Left hindlimb (tissue), 1 donor: ENCODE measurements at regions not wholly inside any gene's neighbourhood (a gene's known extent, or its start where the extent isn't known, plus 50 kb on each side); places are given as distances from the start of the nearest gene placed in this dataset.
A peak's percentile ranks its signal among the peaks of the same experiment; 100 is the strongest.

ENCODE experiments used
- DNase-seq: peaks from one replicate; pipeline ENCODE4 v3.0.0-alpha.2; 2018

DNA sequence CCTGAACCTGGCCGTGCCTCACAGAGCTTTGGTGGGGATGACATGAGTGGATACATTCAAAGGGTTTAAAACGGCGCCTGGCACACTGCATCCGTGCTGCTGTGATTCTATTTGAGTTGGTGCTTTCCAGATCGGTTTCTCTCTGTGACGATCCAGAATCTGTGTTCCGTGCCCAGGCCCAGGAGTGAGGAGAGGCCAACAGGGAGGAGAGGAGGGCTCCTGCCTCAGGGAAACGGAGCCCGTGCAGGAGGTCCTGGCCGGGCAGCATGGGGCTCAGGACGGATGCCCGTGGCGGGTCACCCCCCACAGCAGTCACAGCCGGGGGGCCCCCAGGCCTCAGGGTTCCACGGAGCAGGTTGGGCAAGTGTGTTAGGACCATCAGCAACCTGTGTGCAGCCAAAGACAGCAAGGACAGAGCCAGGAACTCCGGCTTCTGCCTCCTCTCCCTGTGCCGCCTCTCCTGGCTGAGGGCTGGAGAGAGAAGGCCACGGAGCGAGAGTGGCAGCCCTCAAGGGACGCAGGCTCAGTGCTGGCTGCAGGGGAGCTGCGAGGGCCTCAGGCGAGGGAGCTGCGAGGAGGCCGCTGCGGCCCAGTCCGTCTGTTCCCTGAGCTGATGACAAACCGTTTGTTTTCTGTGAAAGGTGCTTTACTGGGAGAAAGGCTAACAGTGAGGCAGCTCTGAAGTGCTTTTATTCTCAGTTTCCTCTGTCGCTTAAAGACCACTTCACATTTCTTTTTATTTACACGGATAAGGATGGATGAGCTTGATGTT lies 99.3 kb downstream of the METRNL start:
- no peak for DNase-seq

DNA sequence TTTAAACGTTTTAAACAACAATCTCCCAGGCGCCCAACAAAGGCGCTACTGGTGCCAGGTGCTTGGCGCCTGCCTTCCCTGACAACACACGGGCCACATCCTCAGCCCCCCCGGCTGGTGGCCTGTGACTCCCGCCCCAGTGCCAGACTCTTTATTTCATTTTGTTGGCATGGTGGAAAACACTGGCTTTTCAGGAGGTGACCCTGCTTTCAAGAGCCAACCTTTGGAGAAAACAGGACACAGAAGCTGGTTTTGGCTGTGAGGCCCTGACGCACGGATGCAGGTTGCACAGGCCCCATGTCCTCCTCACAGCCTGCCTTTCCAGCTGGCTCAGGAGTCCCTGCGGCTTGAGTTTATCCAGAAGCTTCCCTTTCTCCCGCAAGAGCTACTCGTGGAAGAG lies 100.0 kb downstream of the METRNL start:
- DNase-seq = no peak

DNA sequence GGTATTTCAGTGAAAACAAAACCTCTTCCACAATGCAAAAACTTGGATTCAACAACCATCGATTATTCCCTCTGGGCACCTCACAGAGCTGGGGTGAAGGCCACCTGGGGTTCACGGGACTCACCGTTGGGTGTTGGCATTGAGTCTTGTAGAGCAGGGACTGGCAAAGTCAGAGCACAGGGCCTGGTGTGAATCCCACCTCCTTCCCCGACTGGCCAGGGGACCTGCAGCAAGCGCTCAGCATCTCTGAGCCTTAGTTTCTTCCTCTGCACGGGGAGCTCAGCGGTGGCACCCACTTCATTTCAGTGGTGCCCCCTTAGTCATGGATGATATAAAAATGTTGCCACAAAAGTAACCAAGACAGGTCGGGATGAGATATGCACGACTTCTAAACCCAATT lies 100.4 kb downstream of the METRNL start:
- no peak for DNase-seq

DNA sequence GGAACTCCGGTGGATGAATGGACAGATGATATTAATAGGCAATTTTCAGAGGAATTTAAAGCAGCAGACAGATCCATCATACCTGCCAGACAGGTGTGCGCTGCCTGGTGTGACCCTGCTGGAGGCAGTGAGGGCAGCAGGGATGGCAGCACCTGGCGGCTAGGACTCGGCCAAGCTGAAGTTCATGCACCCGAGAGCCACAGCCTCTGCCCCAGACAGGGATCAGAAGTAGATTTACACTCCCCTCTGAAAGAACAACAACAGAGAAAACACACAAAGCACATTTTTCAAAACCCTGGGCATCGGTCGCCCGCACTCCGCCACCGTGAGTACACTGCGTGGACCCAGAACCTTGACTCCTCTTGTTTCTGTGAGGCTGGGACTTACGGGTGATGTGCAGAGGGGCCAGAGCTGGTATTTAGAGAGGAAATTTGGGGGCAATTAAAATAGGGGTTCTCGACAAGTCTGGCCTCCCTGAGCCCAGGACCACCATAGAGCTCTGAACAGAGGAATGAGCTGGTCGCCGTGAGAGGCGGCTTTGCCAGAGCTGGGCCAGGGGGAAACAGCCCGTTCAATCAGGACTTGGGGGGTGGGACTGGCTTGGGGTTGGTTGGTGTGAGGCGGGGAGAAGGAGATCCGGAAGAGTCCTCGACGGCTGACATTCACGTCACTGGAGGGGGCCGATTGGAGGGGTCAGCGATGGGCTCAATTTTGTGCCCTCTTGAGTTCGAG lies 101.0 kb downstream of the METRNL start:
- no peak for DNase-seq

DNA sequence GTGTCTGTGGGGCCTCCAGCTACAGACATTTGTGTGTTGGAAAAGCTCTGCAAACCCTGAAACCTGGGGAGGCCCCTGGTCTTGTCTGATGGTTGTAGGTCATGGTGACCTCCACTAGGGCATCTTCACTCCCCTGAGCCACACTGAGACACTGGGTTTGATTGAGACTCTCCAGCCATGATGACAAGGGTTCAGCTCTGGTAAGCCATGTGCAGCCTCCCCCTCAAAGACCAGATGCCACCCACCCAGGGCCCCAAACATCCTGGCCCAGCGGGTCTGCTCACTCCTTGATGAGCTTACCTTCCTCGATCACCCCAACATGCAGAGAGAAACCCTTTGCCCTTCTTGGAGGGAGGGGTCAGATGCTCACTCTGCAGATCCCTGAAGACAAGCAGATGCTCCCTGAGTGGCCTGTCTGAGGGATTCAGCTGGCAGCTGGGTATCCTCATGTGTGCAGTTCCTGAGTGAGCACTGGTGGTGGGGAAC lies 101.6 kb downstream of the METRNL start:
- no peak for DNase-seq

DNA sequence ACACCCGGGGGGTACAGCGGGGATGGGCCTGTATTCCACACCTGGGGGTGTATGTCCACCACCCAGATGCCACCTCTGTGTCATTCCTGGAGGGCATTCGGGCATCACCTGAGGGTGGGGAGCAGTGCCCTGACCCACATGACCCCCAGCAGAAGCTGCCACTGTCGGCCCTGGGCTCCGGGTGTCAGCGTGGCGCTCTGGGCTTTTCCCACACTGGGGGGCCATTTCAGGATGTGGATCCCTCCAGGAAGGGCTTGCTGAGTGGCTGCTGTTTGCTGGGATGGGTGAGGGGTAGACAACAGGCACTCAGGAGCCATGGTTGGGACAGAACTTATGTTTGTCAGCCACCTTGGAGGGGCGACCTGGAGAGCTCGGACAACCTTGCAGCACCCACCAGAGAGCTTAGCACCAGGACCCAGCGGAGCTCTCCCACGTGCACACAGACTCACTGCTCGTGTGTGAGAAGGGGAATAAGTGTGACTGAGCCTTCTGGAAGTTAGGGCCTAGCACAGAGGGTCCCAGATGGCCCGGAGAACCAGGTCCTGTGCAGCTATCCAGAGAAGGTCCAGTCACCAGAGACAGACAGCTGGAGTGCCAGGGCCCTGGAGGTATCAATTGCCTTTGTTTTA lies 102.7 kb downstream of the METRNL start:
- DNase-seq = no peak

DNA sequence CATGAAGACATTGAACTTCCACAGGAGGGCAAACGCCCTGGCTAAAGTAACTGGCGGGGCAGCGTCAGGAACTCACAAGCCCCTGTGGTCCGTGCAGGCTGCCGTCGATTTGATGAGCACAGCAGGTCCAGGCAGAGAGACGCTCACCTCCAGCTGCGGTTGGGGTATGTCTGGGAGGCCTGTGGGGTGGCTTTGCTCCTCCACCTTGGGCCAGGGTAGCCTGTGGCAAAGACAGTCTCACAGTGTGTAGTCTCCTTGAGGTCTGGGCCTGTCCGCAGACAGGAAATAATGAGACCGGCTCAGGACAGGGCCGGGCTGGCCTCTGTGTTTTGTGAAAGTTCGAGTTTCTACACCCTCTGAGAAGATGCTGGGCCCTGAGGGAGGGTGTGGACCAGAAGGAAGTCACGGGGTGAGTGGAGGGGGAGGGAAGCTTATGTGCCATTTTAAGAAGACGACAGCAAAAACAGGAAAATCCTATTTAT lies 103.3 kb downstream of the METRNL start:
- DNase-seq = no peak

DNA sequence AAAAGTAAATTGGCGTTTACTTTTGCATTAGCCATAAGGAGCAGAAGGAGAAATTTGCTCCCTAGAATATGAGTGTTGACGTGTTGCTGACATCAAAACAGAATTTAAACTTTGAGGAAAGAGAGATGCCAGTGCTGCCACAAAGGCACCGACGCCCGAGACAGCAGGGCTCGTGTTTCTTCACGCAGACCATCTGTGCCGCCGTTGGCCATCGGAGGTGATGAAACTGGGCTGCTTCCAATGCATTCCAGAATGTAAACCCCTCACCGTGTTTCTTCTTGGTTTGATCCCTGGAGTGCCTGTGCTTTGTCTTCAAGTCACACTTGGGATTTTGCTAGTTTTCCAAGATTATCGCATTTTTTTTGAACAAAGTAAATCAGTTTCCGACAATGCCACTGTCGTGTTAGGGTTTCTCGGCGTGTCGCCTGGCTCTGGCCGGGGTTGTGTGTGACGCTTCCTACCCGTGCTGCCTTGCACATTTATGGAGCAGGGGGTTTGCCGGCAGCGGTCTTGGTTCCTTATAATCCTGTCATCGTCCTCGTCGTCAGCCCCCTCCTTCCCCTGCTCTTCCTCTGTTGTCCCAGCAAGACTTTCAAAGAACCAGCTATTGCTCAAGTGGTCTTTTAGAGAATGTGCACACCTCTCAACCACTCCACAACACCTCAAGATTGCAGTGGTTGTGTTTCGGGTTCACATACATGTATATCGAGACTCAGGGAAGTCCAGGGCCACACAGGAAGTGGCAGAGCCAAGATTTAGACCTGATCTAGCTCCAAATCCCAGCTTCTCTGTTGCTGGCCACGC lies 103.9 kb downstream of the METRNL start:
- DNase-seq = peak; percentile 15

DNA sequence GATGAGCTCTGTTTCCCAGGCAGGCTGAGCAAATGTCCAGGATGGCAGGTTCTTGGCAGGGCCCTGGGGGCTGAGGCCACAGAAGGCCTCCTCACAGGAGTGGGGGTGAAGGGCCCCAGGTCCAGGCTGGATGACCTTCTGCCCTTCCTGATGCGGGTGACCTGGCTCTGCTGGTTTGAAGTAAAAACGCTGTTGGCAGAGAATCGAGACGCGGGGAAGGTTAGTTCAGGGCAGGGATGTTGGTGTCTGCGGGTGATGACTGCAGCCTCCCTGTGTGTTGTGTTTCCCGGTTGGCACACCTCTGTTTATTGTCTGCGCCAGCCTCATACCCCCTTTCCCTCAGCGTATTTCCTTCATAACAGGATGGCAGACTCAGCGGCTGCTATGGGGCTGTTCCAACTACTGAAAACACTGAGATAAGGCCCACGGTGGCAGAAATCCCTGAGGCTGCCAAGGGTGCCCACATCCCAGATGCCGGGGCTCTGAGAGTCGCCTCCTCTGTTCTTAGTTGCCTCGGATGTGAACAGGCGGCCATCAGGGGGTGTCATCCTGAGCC lies 104.6 kb downstream of the METRNL start:
- DNase-seq = peak; percentile 13

DNA sequence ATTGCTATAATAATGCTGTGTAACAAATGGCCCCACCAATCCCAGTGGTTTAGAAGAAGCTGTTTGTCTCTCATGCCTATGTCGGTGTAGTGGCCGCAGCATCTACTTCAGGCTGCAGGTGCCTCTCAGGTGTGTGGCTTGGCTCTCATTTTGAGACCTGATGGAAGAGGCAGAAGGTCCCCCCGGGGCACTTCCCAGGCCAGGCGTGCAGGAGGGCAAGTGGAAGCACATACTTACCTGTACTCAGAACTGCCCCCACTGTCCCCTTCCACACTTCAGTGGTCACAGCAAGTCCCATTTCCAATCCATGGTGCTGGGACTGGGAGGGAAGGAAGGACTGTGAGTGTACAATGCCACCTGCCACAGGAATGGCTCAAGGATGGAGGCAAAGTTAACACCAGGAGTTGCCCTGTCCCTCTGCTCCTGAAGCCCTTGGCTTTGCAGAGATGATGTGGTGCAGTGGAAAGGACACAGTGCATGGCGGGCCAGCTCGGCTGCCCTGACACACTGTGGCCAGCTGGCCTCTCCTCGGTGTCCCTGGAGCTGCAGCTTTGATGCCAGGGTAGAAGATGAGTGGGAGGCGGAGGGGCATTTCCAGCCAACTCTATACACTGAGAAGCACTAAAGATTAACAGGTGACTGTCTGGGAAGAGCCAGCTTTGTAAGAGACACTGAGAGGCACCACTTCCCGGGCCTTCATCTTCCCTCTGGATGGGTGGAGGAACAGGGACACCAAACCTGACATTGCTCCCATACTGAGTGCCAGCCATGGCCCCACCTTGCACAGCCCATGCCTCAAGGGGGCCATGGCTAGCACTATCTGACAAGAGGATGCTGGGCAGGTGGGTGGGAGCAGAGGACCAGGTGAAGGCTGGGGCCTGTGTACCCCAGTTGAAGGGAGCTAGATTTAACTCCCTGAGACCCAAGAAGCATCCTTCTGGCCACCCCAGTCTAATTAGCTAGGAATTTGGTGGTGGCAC lies 105.9 kb downstream of the METRNL start:
- DNase-seq = peak; percentile 23

DNA sequence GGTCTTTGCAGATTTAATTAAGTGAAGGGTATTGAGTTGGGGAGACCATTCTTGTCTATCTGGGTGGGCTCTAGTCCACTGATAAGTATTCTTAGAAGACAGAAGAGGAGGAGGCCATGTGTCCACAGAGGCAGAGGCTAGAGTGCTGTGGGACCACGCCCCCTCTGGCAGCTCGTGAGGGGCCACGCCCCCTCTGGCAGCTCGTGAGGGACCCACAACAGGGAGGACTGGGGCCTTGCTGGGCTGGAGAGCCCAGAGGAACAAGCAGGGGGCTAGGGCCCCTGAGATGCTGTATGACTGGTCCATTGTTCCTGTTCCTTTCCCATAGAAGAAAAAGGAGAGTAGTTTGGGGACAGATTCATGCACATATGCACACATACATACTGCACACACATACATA lies 106.8 kb downstream of the METRNL start:
- peak; percentile 47 for DNase-seq

DNA sequence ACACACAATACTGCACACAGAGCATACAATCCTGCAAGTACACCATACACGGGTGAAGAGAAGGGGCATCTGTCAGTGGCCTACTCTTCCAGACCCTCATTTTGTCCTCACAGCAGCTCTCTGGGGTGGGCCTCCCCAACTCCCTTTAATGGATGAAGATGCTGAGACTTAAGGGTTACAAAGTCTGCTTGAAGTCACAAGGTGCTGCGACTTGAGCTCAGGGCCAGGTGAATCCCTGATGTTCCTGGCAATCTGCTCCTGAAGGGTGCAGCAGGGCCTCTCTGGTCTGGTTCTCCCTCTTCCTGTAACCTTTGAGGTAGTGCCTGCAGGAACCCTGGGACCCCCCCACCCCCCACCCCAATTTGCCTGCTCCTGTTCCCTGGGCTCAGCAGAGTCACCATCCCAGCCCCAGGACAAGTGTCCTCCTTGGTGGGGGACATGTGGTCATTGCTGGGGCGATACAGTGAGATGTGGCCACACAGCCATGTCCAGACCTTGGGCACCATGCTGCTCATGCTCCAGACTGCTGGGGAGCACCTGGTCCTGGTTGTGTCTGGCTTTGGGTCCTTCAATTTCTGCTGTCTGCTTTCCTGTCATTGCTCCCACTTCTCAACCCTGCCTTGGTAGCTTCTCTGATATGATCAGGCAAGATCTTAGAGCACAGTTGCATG lies 107.5 kb downstream of the METRNL start:
- peak; percentile 7 for DNase-seq

DNA sequence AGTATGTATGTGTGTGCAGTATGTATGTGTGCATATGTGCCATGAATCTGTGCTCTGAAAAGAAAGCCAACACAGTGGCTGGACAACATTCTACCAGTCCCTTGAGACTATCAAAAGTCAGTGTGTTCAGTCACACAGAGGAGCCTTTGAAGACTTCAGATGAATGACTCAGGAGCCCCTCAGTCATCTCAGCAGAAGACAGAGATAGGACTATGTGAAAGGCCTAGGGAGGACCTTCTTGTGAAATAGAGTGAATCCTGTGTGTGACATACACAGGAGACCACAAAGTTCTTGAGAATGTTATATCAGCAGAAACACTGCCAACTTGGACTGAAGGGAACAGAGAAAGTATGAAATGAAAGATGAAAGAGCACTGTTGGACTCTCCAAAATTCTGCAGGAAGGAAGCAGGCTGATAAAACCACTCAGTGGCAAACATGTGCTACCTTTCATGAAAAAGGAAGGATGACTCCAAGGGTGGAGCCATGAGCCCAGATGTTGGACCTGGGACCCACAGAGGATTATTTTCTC lies 108.4 kb downstream of the METRNL start:
- no peak for DNase-seq

DNA sequence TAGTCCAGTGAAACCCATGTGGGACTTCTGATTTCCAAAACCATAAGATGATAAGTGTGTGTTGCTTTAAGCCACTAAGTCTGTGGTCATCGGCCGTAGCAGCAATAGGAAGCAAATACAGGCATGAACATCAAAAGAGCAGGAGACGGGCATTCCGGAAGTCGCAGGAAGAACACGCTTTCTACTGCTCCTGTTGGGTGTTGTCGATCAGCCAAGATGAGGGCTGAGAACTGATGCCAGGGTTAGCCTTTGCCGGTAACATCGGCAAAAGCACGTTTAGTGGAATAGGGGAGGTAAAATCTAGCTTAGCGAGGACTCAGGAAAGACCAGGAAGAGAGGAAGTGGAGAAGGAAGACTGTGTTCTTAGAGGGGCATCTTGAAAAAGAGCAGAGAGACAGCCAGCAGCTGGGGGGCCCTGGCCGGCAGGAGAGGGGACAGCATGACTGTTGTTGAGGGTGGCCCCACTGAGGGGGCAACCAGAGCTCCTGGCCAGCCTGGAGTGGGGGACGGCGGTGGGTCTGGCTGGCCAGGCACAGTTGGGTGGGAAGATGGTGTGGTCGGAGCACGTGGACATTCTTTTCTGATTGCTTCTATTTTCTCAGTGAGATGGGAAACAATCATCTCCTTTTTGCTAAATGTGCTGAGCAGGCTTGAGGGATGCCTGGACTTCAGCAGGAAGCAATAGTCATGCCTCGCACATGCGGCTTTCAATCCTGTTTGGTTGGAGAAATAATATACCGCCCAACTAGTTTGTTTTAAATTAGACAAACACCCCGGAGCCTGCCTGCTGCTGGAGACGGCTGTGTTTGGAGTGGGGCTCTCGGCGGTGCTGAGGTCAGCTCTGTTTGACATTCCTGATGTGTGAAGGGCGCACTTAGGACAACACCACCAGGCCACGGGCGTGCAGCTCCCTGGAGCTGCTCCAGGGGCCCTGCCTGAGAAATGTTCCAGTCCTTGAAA lies 109.9 kb downstream of the METRNL start:
- peak; percentile 72 for DNase-seq

DNA sequence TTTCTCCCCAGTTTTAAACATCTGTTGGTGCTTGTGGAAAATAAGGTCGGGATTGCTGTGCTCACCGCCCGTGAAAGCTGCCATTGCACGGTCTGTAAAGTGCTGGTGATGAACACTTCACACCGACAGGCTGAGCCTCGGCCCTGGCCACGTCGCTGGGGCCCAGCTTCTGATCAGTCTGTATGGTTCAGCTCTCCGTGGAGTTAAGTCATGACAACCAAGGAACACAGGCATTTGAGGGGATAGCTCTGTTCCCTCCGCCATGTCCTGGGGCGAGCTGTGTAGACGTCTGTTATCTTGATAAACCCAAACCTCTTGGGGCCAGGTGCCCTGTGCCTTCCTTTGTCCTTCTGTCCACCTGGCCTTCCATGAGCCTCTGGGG lies 110.6 kb downstream of the METRNL start:
- DNase-seq = no peak

DNA sequence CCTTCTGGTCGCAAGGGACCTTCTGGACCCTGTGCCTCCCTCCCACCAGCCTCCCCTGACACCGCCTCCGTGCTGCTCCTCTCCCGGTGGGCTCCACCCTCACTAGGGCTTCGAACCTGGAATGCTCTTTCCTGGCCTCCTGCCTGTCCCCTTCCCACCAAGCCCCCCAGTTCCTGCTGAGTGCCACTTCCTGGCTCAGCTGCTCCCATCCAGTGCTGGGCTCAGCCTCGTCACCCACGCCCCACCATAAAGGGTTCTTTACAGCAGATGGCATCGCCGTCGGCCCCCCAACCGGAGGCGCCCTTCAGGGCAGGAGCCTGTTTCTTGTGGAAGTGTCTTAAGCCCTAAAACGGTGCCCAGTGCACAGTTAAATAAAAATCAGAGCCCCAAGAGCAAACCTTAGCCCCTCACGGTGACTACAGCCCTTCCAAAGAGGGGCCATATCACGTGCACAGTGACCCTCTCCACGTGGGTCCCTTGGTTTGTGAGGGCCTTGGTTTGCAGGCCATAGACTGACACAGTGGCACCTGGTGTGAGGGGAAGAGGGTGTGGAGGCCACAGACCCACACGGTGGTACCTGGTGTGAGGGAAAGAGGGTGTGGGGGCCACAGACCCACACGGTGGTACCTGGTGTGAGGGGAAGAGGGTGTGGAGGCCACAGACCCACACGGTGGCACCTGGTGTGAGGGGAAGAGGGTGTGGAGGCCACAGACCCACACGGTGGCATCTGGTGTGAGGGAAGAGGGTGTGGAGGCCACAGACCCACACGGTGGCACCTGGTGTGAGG lies 111.4 kb downstream of the METRNL start:
- DNase-seq = peak; percentile 23

DNA sequence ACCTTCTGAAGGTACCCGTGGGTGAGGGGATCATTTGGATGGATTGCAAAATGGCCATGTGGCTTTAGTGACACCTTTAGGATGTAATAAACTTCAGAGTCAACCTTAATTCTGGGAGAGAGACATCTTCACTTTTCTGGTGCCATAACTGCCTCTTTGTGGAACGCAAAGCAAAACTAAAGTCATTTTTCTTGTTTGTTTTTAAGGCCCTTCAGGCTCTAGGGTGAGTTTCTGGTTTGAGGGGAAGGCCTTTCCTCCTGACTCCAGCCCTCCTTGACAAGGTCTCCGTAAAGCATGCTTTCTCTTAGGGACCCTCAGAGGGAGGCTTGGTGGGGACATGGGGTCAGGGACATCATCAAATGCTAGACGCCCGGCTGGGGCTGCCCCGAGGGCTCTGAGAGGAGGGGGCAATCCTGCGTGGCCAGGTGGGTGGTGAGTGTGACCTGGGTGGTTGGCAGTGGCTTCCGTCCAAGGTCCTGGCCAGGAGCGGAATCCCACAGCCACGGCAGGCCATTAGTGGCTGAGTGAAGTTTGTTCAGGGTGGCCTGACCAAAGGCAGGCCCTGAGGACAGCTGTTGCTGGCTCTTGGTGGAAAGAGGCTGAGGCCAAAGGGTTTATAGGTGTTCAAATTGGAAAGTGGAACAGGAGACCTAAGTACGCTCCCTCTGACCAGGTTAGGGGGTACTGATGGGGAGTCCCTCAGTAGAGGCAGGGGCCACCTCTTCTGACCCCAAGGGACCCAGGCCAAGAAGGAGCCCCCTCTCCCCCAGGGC lies 112.2 kb downstream of the METRNL start:
- peak; percentile 28 for DNase-seq
